GM23338 (cell line): ENCODE measurements at regions not wholly inside any gene's neighbourhood (a gene's known extent, or its start where the extent isn't known, plus 50 kb on each side); places are given as distances from the start of the nearest gene placed in this dataset.

ENCODE experiments used
- EZH2 ChIP-seq: fragments of 200-600 bp; sonication (generic); IDR thresholded peaks from one replicate; pipeline ENCODE4 v1.8.0; 2017; ENCODE audit warnings: antibody characterized with exemption, mild to moderate bottlenecking, low read depth; ENCODE audit not compliant: unreplicated experiment
- JUNB ChIP-seq: IDR thresholded peaks from one replicate; pipeline ENCODE4 v1.6.1; 2016; ENCODE audit warnings: antibody characterized with exemption; ENCODE audit not compliant: unreplicated experiment
- POLR2AphosphoS5 ChIP-seq: IDR thresholded peaks from 2 replicates; pipeline ENCODE4 v1.6.1; 2016; ENCODE audit warnings: antibody characterized with exemption, low read depth
- TF ChIP-seq, protein P1 (sequence below): fragments of 250-450 bp; sonication (Bioruptor Pico); IDR thresholded peaks from 2 replicates; pipeline ENCODE4 v1.5.0; 2020; ENCODE audit warnings: mild to moderate bottlenecking, moderate library complexity
- TF ChIP-seq, protein P2 (sequence below): IDR thresholded peaks from one replicate; pipeline ENCODE4 v1.6.1; 2018; ENCODE audit warnings: antibody characterized with exemption; ENCODE audit not compliant: unreplicated experiment

DNA sequence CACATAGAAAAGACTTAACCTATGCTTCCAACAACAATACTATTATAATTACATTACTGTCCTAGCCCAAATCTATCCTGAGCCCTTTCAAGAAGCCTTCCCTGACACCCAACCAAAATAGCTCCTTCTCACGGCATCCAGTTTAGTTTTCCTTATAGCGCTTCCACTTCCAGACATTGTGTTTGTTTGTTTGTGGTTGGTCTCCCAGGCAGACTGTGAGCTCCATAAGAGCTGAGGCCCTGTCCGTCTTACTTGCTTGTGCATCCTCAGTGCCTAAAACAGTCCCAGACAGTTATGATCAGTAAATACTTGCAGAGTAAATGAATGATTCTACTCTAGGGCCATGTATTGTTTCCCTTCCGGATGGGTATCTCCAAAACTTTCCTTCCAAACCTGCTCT is 68.1 kb upstream of the STARD13 start (continued):
- TF ChIP-seq, protein P1, sequence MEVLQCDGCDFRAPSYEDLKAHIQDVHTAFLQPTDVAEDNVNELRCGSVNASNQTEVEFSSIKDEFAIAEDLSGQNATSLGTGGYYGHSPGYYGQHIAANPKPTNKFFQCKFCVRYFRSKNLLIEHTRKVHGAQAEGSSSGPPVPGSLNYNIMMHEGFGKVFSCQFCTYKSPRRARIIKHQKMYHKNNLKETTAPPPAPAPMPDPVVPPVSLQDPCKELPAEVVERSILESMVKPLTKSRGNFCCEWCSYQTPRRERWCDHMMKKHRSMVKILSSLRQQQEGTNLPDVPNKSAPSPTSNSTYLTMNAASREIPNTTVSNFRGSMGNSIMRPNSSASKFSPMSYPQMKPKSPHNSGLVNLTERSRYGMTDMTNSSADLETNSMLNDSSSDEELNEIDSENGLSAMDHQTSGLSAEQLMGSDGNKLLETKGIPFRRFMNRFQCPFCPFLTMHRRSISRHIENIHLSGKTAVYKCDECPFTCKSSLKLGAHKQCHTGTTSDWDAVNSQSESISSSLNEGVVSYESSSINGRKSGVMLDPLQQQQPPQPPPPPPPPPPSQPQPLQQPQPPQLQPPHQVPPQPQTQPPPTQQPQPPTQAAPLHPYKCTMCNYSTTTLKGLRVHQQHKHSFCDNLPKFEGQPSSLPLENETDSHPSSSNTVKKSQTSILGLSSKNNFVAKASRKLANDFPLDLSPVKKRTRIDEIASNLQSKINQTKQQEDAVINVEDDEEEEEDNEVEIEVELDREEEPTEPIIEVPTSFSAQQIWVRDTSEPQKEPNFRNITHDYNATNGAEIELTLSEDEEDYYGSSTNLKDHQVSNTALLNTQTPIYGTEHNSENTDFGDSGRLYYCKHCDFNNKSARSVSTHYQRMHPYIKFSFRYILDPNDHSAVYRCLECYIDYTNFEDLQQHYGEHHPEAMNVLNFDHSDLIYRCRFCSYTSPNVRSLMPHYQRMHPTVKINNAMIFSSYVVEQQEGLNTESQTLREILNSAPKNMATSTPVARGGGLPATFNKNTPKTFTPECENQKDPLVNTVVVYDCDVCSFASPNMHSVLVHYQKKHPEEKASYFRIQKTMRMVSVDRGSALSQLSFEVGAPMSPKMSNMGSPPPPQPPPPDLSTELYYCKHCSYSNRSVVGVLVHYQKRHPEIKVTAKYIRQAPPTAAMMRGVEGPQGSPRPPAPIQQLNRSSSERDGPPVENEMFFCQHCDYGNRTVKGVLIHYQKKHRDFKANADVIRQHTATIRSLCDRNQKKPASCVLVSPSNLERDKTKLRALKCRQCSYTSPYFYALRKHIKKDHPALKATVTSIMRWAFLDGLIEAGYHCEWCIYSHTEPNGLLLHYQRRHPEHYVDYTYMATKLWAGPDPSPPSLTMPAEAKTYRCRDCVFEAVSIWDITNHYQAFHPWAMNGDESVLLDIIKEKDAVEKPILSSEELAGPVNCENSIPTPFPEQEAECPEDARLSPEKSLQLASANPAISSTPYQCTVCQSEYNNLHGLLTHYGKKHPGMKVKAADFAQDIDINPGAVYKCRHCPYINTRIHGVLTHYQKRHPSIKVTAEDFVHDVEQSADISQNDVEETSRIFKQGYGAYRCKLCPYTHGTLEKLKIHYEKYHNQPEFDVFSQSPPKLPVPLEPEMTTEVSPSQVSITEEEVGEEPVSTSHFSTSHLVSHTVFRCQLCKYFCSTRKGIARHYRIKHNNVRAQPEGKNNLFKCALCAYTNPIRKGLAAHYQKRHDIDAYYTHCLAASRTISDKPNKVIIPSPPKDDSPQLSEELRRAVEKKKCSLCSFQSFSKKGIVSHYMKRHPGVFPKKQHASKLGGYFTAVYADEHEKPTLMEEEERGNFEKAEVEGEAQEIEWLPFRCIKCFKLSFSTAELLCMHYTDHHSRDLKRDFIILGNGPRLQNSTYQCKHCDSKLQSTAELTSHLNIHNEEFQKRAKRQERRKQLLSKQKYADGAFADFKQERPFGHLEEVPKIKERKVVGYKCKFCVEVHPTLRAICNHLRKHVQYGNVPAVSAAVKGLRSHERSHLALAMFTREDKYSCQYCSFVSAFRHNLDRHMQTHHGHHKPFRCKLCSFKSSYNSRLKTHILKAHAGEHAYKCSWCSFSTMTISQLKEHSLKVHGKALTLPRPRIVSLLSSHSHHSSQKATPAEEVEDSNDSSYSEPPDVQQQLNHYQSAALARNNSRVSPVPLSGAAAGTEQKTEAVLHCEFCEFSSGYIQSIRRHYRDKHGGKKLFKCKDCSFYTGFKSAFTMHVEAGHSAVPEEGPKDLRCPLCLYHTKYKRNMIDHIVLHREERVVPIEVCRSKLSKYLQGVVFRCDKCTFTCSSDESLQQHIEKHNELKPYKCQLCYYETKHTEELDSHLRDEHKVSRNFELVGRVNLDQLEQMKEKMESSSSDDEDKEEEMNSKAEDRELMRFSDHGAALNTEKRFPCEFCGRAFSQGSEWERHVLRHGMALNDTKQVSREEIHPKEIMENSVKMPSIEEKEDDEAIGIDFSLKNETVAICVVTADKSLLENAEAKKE, result no peak
- TF ChIP-seq JUNB (no peak), EZH2 (no peak), POLR2AphosphoS5 (no peak)
- TF ChIP-seq, protein P2, sequence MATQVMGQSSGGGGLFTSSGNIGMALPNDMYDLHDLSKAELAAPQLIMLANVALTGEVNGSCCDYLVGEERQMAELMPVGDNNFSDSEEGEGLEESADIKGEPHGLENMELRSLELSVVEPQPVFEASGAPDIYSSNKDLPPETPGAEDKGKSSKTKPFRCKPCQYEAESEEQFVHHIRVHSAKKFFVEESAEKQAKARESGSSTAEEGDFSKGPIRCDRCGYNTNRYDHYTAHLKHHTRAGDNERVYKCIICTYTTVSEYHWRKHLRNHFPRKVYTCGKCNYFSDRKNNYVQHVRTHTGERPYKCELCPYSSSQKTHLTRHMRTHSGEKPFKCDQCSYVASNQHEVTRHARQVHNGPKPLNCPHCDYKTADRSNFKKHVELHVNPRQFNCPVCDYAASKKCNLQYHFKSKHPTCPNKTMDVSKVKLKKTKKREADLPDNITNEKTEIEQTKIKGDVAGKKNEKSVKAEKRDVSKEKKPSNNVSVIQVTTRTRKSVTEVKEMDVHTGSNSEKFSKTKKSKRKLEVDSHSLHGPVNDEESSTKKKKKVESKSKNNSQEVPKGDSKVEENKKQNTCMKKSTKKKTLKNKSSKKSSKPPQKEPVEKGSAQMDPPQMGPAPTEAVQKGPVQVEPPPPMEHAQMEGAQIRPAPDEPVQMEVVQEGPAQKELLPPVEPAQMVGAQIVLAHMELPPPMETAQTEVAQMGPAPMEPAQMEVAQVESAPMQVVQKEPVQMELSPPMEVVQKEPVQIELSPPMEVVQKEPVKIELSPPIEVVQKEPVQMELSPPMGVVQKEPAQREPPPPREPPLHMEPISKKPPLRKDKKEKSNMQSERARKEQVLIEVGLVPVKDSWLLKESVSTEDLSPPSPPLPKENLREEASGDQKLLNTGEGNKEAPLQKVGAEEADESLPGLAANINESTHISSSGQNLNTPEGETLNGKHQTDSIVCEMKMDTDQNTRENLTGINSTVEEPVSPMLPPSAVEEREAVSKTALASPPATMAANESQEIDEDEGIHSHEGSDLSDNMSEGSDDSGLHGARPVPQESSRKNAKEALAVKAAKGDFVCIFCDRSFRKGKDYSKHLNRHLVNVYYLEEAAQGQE, result no peak
